ENCODE measurements at regions not wholly inside any gene's neighbourhood (a gene's known extent, or its start where the extent isn't known, plus 50 kb on each side); places are given as distances from the start of the nearest gene placed in this dataset.

DNA sequence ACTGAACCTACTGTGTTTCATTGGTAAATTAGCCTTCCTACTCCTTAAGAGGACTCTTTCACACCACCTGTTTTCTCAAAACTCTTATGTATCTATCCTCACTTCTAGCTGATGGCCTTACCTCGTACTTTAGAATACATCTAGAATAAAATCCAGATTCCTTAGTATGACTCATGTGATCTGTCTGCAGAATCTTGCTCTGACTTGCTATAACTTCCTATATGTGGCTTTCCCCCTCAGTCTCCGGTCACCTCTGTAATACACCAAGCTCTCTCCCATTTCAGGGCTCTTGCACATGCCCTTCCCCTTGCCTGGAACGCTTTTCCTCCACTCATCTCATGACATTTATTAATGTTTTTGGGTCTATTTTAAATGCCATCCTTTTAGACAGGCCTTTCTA, 95.6 kb upstream of the LHCGR start:
- TF ChIP-seq, protein P1, sequence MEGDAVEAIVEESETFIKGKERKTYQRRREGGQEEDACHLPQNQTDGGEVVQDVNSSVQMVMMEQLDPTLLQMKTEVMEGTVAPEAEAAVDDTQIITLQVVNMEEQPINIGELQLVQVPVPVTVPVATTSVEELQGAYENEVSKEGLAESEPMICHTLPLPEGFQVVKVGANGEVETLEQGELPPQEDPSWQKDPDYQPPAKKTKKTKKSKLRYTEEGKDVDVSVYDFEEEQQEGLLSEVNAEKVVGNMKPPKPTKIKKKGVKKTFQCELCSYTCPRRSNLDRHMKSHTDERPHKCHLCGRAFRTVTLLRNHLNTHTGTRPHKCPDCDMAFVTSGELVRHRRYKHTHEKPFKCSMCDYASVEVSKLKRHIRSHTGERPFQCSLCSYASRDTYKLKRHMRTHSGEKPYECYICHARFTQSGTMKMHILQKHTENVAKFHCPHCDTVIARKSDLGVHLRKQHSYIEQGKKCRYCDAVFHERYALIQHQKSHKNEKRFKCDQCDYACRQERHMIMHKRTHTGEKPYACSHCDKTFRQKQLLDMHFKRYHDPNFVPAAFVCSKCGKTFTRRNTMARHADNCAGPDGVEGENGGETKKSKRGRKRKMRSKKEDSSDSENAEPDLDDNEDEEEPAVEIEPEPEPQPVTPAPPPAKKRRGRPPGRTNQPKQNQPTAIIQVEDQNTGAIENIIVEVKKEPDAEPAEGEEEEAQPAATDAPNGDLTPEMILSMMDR (IDR thresholded peaks at IDR 0.05) = no peak
- TF ChIP-seq POLR2A (IDR thresholded peaks at IDR 0.05) = no peak

All from thyroid gland (tissue), 4 donors.